ENCODE measurements at regions not wholly inside any gene's neighbourhood (a gene's known extent, or its start where the extent isn't known, plus 50 kb on each side); places are given as distances from the start of the nearest gene placed in this dataset.
"Not testable (repeated sequence)": the region's sequence is repeated elsewhere in the genome, so short reads cannot be mapped to it uniquely, and the experiment has no call there.

DNA sequence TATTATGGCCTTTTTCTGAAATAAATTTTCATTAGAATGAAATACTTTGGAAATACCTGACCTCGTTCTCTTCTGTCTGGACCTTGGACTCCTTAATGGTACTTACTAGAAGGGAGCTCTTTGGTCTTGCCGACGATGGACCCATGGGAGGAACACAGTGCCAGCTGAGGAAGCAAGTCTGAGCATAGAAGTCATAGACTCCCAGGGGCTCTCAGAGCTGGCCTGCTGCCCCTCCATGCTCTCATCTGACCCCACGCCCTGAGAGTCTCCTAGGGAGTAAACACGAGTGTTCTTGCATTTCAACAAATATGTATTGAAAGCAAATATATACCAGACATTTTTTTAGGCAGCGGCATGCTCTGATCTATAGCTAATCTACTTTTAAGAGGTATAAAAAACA, 87.8 kb downstream of the PLEKHG1 start:
- intact Hi-C loops (cut with micrococcal nuclease) = no loop called here
- peaks cover 3% of the 10 kb centered on the region for H3K27me3 Mint-ChIP-seq (ENCODE audit: low read depth)
- no peak overlapping the region for H3K4me3 Mint-ChIP-seq (ENCODE audit: low read depth)
- no peak for DNase-seq (ENCODE audit: low spot score)
- no peaks in the 10 kb centered on the region for H3K4me1 Mint-ChIP-seq (ENCODE audit: low read depth)
- no peak overlapping the region for H3K27ac Mint-ChIP-seq
- H3K9me3 Mint-ChIP-seq = no peaks in the 10 kb centered on the region
- no peaks in the 10 kb centered on the region for H3K36me3 Mint-ChIP-seq (ENCODE audit: low read depth)

- no peaks in the 10 kb centered on the region for H3K36me3 Mint-ChIP-seq (ENCODE audit: low read depth)
- no peaks in the 10 kb centered on the region for H3K9me3 Mint-ChIP-seq
Measured at GRCh38 chr6:150689900-150690590, 90.4 kb downstream of the PLEKHG1 start.

GRCh38 chr6:150690681-150691080, 91.0 kb downstream of the PLEKHG1 start:
- H3K36me3 Mint-ChIP-seq (ENCODE audit: low read depth) = no peaks in the 10 kb centered on the region
- H3K27ac Mint-ChIP-seq = no peak overlapping the region
- no peak for DNase-seq (ENCODE audit: low spot score)
- intact Hi-C loops (cut with micrococcal nuclease) = no loop called here
- H3K27me3 Mint-ChIP-seq (ENCODE audit: low read depth) = peaks cover 4% of the 10 kb centered on the region
- no peaks in the 10 kb centered on the region for H3K4me1 Mint-ChIP-seq (ENCODE audit: low read depth)
- no peak overlapping the region for H3K4me3 Mint-ChIP-seq (ENCODE audit: low read depth)
- H3K9me3 Mint-ChIP-seq = no peaks in the 10 kb centered on the region

More at GRCh38 chr6:150689900-150690590, 90.4 kb downstream of the PLEKHG1 start:
- no peak overlapping the region for H3K4me3 Mint-ChIP-seq (ENCODE audit: low read depth)
- no peak overlapping the region for H3K27ac Mint-ChIP-seq
- no peaks in the 10 kb centered on the region for H3K4me1 Mint-ChIP-seq (ENCODE audit: low read depth)
- peaks cover 1% of the 10 kb centered on the region for H3K27me3 Mint-ChIP-seq (ENCODE audit: low read depth)
- no peak for DNase-seq (ENCODE audit: low spot score)
- intact Hi-C loops (cut with micrococcal nuclease) = loop anchor here (2.0 kb wide), 1 partner anchor 125 kb away; no protein-coding TSS in a partner anchor

GRCh38 chr6:150691463-150691862, 91.8 kb downstream of the PLEKHG1 start:
- Mint-ChIP-seq H3K9me3 (no peaks in the 10 kb centered on the region), H3K27me3 (ENCODE audit: low read depth) (peaks cover 8% of the 10 kb centered on the region), H3K36me3 (ENCODE audit: low read depth) (no peaks in the 10 kb centered on the region), H3K4me3 (ENCODE audit: low read depth) (no peak overlapping the region), H3K27ac (no peak overlapping the region), H3K4me1 (ENCODE audit: low read depth) (no peaks in the 10 kb centered on the region)
- intact Hi-C loops (cut with micrococcal nuclease) = no loop called here
- DNase-seq (ENCODE audit: low spot score) = no peak

DNA sequence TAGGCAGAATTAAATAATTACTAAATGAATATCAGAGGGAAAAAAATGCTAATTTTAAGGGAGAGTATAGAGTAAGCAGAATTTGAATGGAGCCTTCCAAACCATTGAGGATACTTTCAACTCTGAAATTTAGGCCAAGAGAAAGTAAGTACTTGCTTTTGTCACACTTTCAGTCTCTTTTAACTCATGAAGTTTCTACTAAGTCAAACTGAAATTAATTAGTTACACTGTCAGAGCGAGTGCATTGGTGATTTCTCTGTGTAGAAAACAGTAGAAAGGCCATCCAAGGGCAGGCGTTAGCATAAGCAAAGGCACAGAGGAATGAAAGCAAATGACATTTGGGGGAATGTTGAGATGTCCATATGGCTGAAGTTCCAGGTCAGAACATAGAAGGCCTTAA, 92.9 kb downstream of the PLEKHG1 start:
- intact Hi-C loops (cut with micrococcal nuclease) = no loop called here
- DNase-seq (ENCODE audit: low spot score) = no peak
- Mint-ChIP-seq H3K27me3 (ENCODE audit: low read depth) (peaks cover 8% of the 10 kb centered on the region), H3K36me3 (ENCODE audit: low read depth) (no peaks in the 10 kb centered on the region), H3K4me1 (ENCODE audit: low read depth) (no peaks in the 10 kb centered on the region), H3K9me3 (no peaks in the 10 kb centered on the region), H3K27ac (no peak overlapping the region), H3K4me3 (ENCODE audit: low read depth) (no peak overlapping the region)

DNA sequence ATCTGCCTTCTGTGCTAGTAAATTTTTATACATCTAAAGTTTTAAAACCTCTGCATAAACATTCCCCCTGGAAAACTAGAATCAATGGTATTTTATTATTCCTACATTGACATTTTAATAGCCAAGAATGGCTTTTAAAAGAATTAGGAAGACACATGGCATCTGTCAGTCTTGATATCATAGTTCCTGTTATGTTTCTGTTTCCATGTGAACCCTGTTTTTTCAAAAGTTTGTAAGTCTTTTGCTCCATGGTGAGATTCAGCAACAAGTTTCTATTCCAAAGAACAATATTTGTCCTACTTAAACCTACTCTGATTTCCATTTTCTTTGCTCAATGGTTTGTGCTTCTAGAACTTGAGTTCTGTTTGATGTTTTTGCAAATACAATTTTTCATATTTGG, 95.2 kb downstream of the PLEKHG1 start:
- DNase-seq (ENCODE audit: low spot score) = no peak
- intact Hi-C loops (cut with micrococcal nuclease) = no loop called here
- H3K4me1 Mint-ChIP-seq (ENCODE audit: low read depth) = no peaks in the 10 kb centered on the region
- no peak overlapping the region for H3K4me3 Mint-ChIP-seq (ENCODE audit: low read depth)
- H3K27me3 Mint-ChIP-seq (ENCODE audit: low read depth) = peaks cover 8% of the 10 kb centered on the region
- H3K27ac Mint-ChIP-seq = no peak overlapping the region
- no peaks in the 10 kb centered on the region for H3K36me3 Mint-ChIP-seq (ENCODE audit: low read depth)
- H3K9me3 Mint-ChIP-seq = no peaks in the 10 kb centered on the region

DNA sequence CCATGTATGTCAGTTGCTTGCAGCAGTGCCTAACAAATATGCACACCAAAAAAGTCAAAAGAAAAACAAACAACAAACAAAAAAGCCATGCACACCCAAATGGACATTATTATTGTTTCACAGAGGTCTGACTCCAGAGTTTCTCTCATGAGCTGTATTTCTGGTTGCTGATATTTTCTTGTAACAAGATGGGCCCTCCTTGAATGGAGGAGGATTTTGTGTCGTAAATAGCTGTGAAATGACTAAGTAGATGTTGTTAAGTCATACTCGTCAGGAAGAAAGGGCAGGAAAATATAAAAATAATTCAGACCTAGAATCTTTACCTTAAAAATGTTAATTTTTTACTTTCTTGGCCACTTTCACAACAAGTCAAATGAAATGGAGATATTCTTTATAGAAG, 96.0 kb downstream of the PLEKHG1 start:
- no peak overlapping the region for H3K27ac Mint-ChIP-seq
- H3K4me1 Mint-ChIP-seq (ENCODE audit: low read depth) = no peaks in the 10 kb centered on the region
- H3K4me3 Mint-ChIP-seq (ENCODE audit: low read depth) = no peak overlapping the region
- intact Hi-C loops (cut with micrococcal nuclease) = no loop called here
- no peaks in the 10 kb centered on the region for H3K9me3 Mint-ChIP-seq
- no peak for DNase-seq (ENCODE audit: low spot score)
- no peaks in the 10 kb centered on the region for H3K36me3 Mint-ChIP-seq (ENCODE audit: low read depth)
- peaks cover 8% of the 10 kb centered on the region for H3K27me3 Mint-ChIP-seq (ENCODE audit: low read depth)

GRCh38 chr6:150696190-150696589, 96.5 kb downstream of the PLEKHG1 start:
- H3K27me3 Mint-ChIP-seq (ENCODE audit: low read depth) = peaks cover 8% of the 10 kb centered on the region
- no peaks in the 10 kb centered on the region for H3K36me3 Mint-ChIP-seq (ENCODE audit: low read depth)
- no peaks in the 10 kb centered on the region for H3K4me1 Mint-ChIP-seq (ENCODE audit: low read depth)
- no peak for DNase-seq (ENCODE audit: low spot score)
- H3K9me3 Mint-ChIP-seq = no peaks in the 10 kb centered on the region
- H3K4me3 Mint-ChIP-seq (ENCODE audit: low read depth) = no peak overlapping the region
- H3K27ac Mint-ChIP-seq = no peak overlapping the region
- intact Hi-C loops (cut with micrococcal nuclease) = no loop called here

DNA sequence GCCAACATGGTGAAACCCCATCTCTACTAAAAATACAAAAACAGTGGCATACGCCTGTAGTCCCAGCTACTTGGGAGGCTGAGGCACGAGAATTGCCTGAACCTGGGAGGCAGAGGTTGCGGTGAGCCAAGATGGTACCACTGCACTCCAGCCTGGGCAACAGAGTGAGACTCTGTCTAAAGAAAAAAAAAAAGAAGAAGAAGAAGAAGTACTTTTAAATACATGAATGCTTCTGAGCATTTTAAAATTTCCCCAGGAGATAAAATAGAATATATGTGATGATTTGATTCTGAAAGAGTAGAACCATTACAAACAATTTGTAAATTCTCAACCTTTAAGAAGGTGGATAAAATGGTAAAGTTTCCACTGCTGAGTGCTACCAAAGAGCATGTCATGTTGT, 97.2 kb downstream of the PLEKHG1 start:
- H3K4me3 Mint-ChIP-seq (ENCODE audit: low read depth); intact Hi-C loops (cut with micrococcal nuclease); H3K36me3 Mint-ChIP-seq (ENCODE audit: low read depth); H3K4me1 Mint-ChIP-seq (ENCODE audit: low read depth); DNase-seq (ENCODE audit: low spot score); H3K9me3 Mint-ChIP-seq; H3K27ac Mint-ChIP-seq: not testable (repeated sequence)
- H3K27me3 Mint-ChIP-seq (ENCODE audit: low read depth) = peaks cover 11% of the 10 kb centered on the region

DNA sequence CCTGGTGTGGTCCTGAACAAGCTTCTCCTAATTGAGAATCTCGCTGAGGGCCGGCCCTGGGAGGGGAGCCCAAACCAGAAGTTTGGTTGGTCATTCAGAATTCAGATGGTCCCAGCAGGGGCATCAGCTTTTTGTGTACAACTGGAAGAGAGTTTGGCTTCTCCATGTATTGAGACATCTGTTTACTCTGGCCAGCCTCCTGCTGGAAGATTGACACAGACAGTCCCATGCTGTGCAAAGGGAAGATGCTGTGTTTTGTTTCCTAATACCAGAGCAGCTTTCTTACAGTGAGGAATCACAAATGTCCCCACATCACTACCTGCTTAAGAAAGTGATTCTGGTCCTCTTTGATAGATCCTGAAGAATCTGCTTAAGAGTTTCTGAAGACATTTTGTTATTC, 97.8 kb downstream of the PLEKHG1 start:
- intact Hi-C loops (cut with micrococcal nuclease) = no loop called here
- Mint-ChIP-seq H3K4me3 (ENCODE audit: low read depth) (no peak overlapping the region), H3K9me3 (no peaks in the 10 kb centered on the region), H3K4me1 (ENCODE audit: low read depth) (no peaks in the 10 kb centered on the region), H3K27me3 (ENCODE audit: low read depth) (peaks cover 11% of the 10 kb centered on the region), H3K36me3 (ENCODE audit: low read depth) (no peaks in the 10 kb centered on the region), H3K27ac (no peak overlapping the region)
- no peak for DNase-seq (ENCODE audit: low spot score)

- H3K4me1 Mint-ChIP-seq (ENCODE audit: low read depth) = no peaks in the 10 kb centered on the region
- peaks cover 15% of the 10 kb centered on the region for H3K27me3 Mint-ChIP-seq (ENCODE audit: low read depth)
- intact Hi-C loops (cut with micrococcal nuclease) = no loop called here
- H3K9me3 Mint-ChIP-seq = no peaks in the 10 kb centered on the region
- DNase-seq (ENCODE audit: low spot score) = no peak
- H3K36me3 Mint-ChIP-seq (ENCODE audit: low read depth) = no peaks in the 10 kb centered on the region
- H3K27ac Mint-ChIP-seq = no peak overlapping the region
- H3K4me3 Mint-ChIP-seq (ENCODE audit: low read depth) = no peak overlapping the region
Measured at GRCh38 chr6:150698391-150698790, 98.7 kb downstream of the PLEKHG1 start.

GRCh38 chr6:150702675-150703074, 103.0 kb downstream of the PLEKHG1 start:
- no peak for DNase-seq (ENCODE audit: low spot score)

GRCh38 chr6:150704447-150705192, 104.9 kb downstream of the PLEKHG1 start:
- intact Hi-C loops (cut with micrococcal nuclease) = no loop called here
- no peaks in the 10 kb centered on the region for H3K36me3 Mint-ChIP-seq (ENCODE audit: low read depth)
- no peaks in the 10 kb centered on the region for H3K4me1 Mint-ChIP-seq (ENCODE audit: low read depth)
- no peak for DNase-seq (ENCODE audit: low spot score)
- peaks cover 8% of the 10 kb centered on the region for H3K27me3 Mint-ChIP-seq (ENCODE audit: low read depth)
- H3K9me3 Mint-ChIP-seq = no peaks in the 10 kb centered on the region
- H3K4me3 Mint-ChIP-seq (ENCODE audit: low read depth) = no peak overlapping the region
- no peak overlapping the region for H3K27ac Mint-ChIP-seq

More at GRCh38 chr6:150702675-150703074, 103.0 kb downstream of the PLEKHG1 start:
- no peaks in the 10 kb centered on the region for H3K36me3 Mint-ChIP-seq (ENCODE audit: low read depth)
- H3K4me3 Mint-ChIP-seq (ENCODE audit: low read depth) = no peak overlapping the region
- no peaks in the 10 kb centered on the region for H3K9me3 Mint-ChIP-seq
- H3K27ac Mint-ChIP-seq = no peak overlapping the region
- H3K27me3 Mint-ChIP-seq (ENCODE audit: low read depth) = peaks cover 8% of the 10 kb centered on the region
- no peaks in the 10 kb centered on the region for H3K4me1 Mint-ChIP-seq (ENCODE audit: low read depth)
- intact Hi-C loops (cut with micrococcal nuclease) = no loop called here
